ENCODE measurements at regions not wholly inside any gene's neighbourhood (a gene's known extent, or its start where the extent isn't known, plus 50 kb on each side); places are given as distances from the start of the nearest gene placed in this dataset.

DNA sequence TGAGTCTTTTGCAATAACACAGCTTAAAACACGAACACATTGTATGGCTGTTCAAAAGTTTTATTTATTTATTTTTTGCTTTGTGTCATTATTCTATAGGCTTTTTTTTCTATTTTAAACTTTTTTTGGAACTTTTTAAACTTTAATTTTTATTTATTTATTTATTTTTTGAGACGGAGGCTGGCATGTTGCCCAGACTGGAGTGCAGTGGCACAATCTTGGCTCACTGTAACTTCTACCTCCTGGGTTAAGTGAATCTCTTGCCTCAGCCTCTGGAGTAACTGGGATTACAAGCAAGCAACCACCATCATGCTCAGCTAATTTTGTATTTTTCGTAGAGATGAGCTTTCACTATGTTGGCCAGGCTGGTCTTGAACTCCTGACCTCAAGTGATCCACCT, 88.3 kb upstream of the GADD45A start:
- no peak overlapping the region for H3K4me3 Mint-ChIP-seq
- intact Hi-C loops (cut with DNase I, micrococcal nuclease) = no loop called here
- no peaks in the 10 kb centered on the region for H3K36me3 Mint-ChIP-seq (ENCODE audit: low read depth)
- peaks cover 0 to 4% of the 10 kb centered on the region in 2 experiments for H3K9me3 ChIP-seq (ENCODE audit: control insufficient read depth in 1 of 2, insufficient read depth in 1 of 2, low read length in 2 of 2)
- H3K4me1 ChIP-seq (ENCODE audit: insufficient read depth, low read length) = no peaks in the 10 kb centered on the region
- H3K36me3 ChIP-seq (ENCODE audit: insufficient read depth, low read length) = no peaks in the 10 kb centered on the region
- POLR2A ChIA-PET = no interaction called here
- H3K27me3 ChIP-seq (ENCODE audit: control insufficient read depth in 1 of 2, insufficient read depth in 2 of 2, low read length in 2 of 2) = no peaks in the 10 kb centered on the region
- no peak for ATAC-seq (ENCODE audit: poor library complexity)
- no peaks in the 10 kb centered on the region for H3K27me3 Mint-ChIP-seq
- no peaks in the 10 kb centered on the region for H3K4me1 Mint-ChIP-seq (ENCODE audit: low read depth)
- TF ChIP-seq, protein P1, sequence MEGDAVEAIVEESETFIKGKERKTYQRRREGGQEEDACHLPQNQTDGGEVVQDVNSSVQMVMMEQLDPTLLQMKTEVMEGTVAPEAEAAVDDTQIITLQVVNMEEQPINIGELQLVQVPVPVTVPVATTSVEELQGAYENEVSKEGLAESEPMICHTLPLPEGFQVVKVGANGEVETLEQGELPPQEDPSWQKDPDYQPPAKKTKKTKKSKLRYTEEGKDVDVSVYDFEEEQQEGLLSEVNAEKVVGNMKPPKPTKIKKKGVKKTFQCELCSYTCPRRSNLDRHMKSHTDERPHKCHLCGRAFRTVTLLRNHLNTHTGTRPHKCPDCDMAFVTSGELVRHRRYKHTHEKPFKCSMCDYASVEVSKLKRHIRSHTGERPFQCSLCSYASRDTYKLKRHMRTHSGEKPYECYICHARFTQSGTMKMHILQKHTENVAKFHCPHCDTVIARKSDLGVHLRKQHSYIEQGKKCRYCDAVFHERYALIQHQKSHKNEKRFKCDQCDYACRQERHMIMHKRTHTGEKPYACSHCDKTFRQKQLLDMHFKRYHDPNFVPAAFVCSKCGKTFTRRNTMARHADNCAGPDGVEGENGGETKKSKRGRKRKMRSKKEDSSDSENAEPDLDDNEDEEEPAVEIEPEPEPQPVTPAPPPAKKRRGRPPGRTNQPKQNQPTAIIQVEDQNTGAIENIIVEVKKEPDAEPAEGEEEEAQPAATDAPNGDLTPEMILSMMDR (IDR thresholded peaks at IDR 0.05) = no peak
- no peak overlapping the region for H3K27ac Mint-ChIP-seq
- H3K4me3 ChIP-seq (ENCODE audit: low read length) = no peak overlapping the region
- H3K9me3 Mint-ChIP-seq = no peaks in the 10 kb centered on the region
- CTCF ChIA-PET = no interaction called here
- DNase-seq = no peak
- no peak overlapping the region for H3K27ac ChIP-seq (ENCODE audit: low read depth in 1 of 2, low read length in 2 of 2)

DNA sequence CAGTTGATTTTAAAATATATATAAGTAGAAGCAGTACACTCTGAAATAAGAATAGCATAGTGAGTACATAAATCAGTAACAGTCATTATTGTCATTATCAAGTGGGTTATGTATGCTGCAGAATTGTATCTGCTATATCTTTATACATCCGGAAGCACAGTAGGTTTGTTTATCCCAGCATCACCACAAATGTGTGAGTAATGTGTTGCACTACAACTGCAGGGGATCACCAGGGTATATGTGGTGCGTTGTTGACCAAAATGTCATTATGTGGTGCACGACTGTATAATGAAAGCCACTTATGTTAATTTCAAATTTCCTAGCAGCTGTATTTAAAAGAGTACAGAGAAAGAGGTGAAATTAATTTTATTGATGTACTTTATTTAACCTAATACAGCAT, 87.7 kb upstream of the GADD45A start:
- Histone ChIP-seq H3K9me3 (ENCODE audit: control insufficient read depth in 1 of 2, insufficient read depth in 1 of 2, low read length in 2 of 2) (peaks cover 0 to 4% of the 10 kb centered on the region in 2 experiments), H3K27ac (ENCODE audit: low read depth in 1 of 2, low read length in 2 of 2) (no peak overlapping the region), H3K4me3 (ENCODE audit: low read length) (no peak overlapping the region), H3K36me3 (ENCODE audit: insufficient read depth, low read length) (no peaks in the 10 kb centered on the region), H3K27me3 (ENCODE audit: control insufficient read depth in 1 of 2, insufficient read depth in 2 of 2, low read length in 2 of 2) (no peaks in the 10 kb centered on the region), H3K4me1 (ENCODE audit: insufficient read depth, low read length) (no peaks in the 10 kb centered on the region)
- Mint-ChIP-seq H3K27ac (no peak overlapping the region), H3K4me3 (no peak overlapping the region), H3K4me1 (ENCODE audit: low read depth) (no peaks in the 10 kb centered on the region), H3K36me3 (ENCODE audit: low read depth) (no peaks in the 10 kb centered on the region), H3K27me3 (no peaks in the 10 kb centered on the region), H3K9me3 (no peaks in the 10 kb centered on the region)
- DNase-seq (no peak), ATAC-seq (ENCODE audit: poor library complexity) (no peak)
- POLR2A ChIA-PET = no interaction called here
- CTCF ChIA-PET = no interaction called here
- intact Hi-C loops (cut with DNase I, micrococcal nuclease) = no loop called here
- TF ChIP-seq, protein P1 (IDR thresholded peaks at IDR 0.05) = no peak

DNA sequence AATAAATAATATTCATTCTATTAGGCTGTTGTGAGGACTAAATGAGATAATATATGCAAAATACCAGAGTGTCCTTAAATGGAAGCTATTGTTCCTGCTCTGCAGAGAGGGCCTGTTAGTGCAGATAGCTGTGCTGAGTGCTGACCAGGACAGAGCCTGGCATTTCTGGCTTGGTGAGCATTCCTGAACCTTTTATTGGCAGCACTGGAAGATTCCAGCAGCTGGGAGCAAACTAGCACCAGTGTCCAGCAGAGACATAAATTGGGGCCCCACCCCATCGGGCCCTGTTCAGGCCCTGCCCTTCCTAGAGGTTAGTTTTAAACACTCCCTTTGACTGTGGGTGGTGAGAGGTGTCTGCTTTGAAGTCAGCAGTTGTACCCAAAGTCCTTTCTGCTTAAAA, 85.9 kb upstream of the GADD45A start:
- intact Hi-C loops (cut with DNase I, micrococcal nuclease) = no loop called here
- H3K27me3 Mint-ChIP-seq = no peaks in the 10 kb centered on the region
- no peak for ATAC-seq (ENCODE audit: poor library complexity)

More for the DNA sequence above, 85.9 kb upstream of the GADD45A start:
- Histone ChIP-seq H3K27ac (ENCODE audit: low read depth in 1 of 2, low read length in 2 of 2) (no peak overlapping the region), H3K4me3 (ENCODE audit: low read length) (no peak overlapping the region), H3K27me3 (ENCODE audit: control insufficient read depth in 1 of 2, insufficient read depth in 2 of 2, low read length in 2 of 2) (no peaks in the 10 kb centered on the region), H3K36me3 (ENCODE audit: insufficient read depth, low read length) (no peaks in the 10 kb centered on the region), H3K4me1 (ENCODE audit: insufficient read depth, low read length) (no peaks in the 10 kb centered on the region), H3K9me3 (ENCODE audit: control insufficient read depth in 1 of 2, insufficient read depth in 1 of 2, low read length in 2 of 2) (peaks cover 0 to 4% of the 10 kb centered on the region in 2 experiments)
- H3K9me3 Mint-ChIP-seq = no peaks in the 10 kb centered on the region
- CTCF ChIA-PET = no interaction called here
- no peaks in the 10 kb centered on the region for H3K36me3 Mint-ChIP-seq (ENCODE audit: low read depth)
- TF ChIP-seq, protein P1 (IDR thresholded peaks at IDR 0.05) = no peak
- no peak for DNase-seq
- no peaks in the 10 kb centered on the region for H3K4me1 Mint-ChIP-seq (ENCODE audit: low read depth)
- no peak overlapping the region for H3K4me3 Mint-ChIP-seq
- H3K27ac Mint-ChIP-seq = no peak overlapping the region
- POLR2A ChIA-PET = no interaction called here

Data from CD4-positive, alpha-beta T cell (primary cell).